Mucosa of gallbladder (tissue), 1 donor: ENCODE measurements at regions not wholly inside any gene's neighbourhood (a gene's known extent, or its start where the extent isn't known, plus 50 kb on each side); places are given as distances from the start of the nearest gene placed in this dataset.

Source experiments
- DNase-seq: peaks from one replicate; pipeline ENCODE4 v3.0.0-alpha.2; 2020; ENCODE audit warnings: low spot score
- donor health status: DM: no; HTN: no; CAD: no.

DNA sequence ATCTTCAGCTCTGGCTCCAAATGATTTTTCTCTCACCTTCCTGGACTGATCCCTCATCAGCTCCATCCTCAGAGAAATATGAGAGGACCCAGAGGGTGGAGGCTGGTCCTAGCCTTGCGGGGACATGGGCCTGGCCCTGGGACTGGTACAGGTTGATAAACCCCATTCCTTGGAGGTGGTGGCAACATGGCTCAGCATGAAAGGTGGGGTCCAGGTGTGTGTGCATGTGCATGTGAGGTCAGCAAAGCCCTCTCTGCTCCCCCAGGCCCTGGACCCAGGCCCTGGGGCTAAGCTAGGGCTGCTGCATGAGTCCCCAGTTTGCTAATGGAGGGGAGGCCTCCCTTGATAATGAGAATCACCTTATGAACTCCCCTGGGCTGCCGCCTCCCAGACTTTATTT, 363.1 kb downstream of the MATN1 start:
- DNase-seq = no peak

DNA sequence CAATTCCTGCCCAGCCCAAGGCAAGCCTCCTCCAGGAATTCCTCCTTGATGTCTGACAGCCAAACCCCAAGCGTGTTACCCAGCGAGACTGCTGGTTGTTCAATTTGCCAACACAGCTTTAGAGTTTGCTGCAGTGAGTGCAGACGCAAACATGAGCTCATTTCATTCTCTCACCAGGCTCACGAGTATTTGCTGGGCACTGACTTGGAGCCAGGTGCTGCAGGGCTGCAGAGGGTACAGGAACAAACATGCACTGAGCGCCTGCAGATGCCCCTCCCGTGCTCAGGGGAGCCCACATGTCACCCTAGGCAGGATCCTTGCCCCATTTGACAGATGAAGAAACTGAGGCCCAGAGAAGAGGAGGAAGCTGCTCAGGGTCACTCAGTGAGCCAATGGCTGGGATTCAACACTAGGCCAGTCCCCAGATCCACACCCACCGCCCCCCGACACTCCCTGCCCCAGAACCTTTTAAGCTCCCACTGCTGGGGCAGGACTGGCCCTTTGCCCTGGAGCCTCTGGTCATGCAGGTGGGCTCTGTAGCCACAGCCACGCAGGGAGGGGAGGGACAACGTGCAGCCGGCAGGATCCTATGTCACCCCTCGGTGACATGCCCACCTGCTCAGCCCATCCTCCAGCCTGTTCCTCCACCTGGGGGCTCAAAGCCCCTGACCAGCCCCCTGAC, 363.7 kb downstream of the MATN1 start:
- no peak for DNase-seq

DNA sequence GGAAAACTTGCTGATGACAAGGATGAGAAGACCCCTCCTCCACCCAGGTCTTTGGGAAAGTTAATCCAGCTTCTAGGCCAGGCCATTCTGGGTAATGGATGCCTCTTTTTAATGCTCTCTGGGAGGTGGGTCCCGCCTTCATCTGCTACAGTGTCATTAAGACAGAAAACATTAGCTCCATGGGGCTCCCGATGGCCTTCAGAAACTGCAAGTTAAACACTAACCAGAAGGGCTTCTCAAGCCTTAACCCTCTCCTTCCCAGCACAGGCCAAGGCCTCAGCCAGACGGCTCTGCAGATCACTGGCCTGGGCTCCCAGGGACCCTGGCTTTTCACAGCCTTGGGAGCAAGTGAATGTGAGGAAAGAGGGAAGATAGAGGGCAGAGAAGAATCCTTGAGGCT, 364.9 kb downstream of the MATN1 start:
- no peak for DNase-seq

DNA sequence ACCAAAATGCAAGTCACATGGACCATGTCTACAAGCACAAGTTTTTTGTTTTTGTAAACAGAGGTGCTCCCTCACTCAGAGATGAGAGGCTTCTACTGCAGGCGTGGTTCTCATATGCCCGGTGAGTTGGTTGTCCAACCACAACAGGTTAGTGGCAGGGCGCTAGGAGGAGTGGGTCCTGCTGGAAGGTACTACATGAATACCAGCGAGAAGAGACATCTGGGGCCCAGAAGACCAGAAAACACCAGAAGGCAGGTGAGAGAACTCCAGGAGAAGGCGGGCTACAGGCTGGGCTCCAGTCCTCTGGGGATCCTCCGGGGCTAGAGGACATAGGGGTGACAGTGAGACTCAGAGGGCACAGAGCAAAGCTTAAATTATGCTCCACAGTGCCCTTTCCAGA, 366.5 kb downstream of the MATN1 start:
- DNase-seq = no peak

DNA sequence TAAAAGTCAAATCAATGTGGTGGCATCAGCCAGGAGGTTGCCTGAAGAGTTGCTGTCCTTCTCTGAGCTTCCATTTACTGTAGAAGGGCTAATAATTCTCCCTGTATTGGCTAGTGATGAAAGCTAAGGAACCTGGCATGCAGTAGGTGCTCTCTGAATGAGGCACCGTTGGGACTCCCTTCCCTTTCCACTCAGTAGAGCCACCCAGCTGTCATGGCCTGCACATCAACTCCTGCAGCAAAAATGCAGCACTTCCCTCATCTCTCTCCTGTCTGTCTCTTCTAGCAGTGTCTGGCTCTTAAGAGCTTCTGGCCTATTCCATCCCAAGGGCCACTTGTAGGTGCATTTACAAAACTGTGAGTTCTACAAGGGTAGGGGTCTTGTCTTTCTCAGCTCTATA, 369.0 kb downstream of the MATN1 start:
- DNase-seq = no peak

DNA sequence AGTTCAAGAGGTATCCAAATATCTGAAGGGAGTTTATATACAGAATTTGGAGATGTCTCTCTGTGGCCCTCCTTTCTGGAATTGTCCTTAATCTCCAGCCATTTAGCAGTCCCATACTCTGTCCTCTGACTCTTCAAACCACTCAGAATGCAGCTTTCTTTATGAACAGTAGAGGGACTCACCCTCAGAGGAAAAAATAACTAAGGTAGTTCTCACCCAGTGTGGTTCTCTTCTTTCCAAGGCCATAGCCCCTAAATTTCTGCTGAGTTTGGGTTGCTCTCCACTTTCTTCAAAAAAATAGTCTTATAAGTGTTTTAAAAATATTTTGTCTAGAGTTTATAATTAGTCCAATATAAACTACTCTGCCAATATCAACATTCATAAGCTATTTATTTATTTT, 369.7 kb downstream of the MATN1 start:
- DNase-seq = no peak

DNA sequence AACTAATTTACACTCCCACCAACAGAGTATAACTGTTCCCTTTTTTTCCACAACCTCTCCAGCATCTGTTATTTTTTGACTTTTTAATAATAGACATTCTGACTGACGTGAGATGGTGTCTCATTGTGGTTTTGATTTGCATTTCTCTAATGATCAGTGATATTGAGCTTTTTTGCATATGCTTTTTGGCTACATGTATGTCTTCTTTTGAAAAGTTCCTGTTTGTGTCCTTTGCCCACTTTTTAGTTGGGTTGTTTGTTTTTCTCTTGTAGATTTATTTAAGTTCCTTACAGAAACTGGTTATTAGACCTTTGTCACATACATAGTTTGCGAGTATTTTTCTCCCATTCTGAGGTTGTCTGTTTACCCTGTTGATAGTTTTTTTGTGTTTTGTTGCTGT, 375.2 kb downstream of the MATN1 start:
- no peak for DNase-seq

DNA sequence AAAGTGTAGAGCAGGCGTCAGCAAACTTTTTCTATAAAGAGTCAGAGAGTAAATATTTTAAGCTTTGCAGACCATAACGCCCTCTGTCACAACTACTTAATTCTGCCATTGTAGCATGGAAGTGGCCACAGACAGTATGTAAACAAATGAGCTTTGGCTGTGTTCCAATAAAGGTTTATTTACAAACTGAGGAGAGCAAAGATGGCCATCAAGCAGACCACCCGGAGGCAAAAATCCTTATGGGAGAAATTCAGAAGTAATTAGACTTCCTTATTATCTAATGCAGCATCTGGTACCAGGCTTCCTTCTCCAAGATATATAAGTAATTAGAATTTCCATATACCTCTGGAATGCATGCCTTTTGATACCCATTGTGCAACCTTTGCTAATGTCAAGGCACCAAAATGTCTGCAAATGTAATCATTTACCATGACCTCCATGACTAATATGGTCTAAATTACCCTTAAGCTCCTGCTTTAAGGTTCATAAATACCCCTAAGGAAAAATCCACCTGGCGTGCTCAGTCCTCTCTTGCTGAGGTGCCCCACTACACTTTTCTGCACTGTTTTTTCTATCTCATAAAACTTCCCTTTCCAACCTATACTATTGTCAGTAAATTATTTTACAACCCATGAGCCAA, 377.8 kb downstream of the MATN1 start:
- DNase-seq = no peak

DNA sequence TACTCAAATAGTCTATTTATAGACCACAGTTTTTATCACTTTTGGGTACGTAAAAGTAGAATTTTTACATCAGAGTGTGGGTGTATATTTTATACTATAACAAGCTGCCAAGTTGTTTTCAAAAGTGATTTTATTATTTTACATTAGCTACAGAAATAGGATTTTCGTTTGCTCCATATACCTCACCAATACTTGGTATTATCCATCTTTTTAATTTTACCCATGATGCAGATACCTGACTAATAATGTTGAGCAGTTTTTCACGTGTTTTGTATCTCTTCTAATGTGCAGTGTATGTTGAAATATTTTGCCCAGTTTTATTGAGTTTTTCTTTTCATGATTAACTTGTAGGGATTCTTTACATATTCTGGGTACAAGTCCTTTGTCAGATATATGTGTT, 379.8 kb downstream of the MATN1 start:
- DNase-seq = no peak

DNA sequence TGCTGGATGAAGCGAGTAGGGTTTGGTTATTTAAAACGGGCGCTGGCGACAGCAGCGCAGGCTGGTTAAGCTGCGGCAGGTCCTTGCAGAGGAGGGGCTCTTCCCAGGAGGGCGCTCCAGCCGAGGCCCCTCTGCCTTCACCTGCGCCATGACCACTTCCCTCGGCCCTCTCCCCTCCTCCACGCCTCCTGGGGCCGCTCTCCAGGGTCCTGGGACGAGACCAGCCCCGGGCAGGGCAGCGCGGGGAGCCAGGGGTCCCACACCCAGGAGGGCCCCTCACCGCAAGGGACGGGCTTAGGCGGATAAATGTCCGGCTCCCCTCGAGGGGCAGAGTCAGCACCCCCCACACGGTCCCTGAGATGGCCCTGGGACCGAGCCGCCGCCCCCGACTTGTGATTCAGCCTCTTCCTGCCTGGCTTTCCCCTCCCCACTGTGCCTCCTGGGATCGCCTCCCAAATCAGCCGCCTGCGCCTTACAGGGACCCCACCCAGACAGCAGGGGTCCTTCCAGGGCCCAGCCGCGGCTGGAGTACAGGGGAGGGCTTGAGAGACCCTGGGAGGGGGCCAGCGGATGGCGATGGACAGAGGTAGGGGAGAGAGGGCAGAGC, 380.7 kb downstream of the MATN1 start:
- DNase-seq = no peak

DNA sequence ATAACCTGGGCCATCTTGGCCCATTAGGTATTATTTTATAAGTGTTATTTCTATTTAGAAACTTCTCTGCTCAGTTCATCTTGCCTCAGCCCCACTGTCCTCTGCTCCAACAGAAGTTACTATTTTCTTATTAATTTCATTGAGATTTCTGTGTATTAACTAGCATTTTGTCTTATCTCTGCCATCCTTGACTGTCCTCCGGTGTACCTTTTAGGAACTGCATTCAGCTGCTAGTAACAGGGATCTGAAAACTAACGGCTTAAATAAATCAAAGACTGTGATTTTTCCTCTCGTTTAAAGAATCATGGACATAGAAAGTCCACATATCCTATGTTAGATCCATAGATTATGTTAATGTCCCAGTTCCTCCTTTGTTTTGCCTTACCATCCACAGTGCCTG, 382.5 kb downstream of the MATN1 start:
- no peak for DNase-seq

DNA sequence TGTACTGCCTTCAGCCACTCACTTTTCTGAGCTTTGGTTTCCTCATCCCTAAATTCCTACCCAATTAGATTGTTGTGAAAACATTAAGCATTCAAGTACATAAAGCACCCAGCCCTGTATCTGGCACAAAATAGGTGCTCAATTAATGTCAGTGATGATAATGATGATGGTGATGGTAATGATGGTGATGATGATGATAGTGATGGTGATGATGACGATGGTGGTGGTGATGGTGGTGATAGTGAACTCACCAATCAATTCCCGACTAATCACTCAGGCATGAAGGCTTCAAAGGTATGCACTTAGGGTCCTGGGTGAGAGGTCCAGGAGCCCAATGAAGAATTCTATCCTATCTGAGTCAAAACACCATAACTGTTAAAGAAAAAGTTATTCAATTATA, 383.5 kb downstream of the MATN1 start:
- DNase-seq = no peak

DNA sequence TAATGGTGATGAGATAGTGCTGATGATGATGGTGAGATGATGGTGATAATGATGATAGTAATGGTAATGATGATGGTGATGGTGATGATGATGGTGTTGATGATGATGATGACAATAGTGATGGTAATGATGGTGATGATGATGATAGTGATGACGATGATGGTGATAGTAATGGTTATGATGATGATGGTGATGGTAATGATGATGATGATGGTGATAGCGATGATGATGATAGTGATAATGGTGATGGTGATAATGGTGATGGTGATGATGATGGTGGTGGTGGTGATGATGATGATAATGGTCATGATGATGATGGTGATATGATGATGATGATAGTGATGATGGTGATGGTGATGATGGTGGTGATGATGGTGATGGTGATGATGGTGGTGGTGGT, 384.6 kb downstream of the MATN1 start:
- no peak for DNase-seq

DNA sequence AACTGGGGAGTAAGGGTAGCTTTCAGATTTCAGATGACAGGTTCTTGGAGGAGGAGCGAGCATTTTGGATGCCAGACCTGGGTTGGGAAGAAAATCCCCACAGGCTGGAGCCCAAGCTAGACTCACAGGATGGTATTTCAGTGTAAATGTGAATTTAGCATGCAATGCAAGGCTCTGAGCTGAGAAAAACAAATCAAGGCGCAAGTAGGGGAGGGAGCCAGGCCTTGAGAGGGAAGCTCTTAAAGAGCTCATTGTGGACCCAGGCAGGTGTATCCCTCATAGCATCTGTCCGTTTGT, 386.1 kb downstream of the MATN1 start:
- DNase-seq = peak; percentile 5

DNA sequence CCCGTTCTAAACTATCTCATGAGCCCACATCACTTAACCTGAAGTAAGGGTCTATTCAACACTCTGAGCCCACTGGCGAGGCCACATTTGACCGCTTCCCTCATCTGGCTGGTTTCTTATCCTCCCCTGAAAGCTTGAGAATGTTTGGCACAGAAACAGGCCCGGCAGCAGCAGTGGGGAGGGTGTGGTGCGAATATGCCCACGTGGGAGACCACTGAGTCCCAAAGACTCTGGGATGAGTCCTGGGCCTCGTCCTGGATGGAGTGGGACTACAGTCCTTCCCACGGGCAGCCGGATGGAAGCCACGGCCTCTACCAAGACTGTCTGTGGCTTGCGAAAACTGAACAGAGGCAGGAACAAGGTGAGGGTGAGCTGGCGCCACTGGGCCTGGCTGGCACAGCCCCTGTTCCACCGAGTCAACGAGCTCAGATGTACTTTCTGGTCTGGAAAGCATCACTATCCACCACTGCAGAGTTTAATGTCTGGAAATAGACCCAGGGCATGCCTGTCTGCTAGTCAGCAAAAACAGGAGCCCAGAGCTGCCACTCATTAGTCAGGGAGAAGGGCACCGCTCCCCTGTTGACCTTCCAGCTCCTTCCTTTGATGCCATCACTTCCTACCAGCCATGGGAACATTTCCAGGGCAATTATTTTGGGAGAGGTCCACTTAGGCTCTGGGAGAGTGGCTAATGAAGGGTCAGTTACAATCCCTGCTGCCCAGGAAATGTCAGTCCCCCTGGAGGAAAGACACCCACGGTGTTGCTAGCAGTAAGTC, 386.6 kb downstream of the MATN1 start:
- peak; percentile 5 for DNase-seq

DNA sequence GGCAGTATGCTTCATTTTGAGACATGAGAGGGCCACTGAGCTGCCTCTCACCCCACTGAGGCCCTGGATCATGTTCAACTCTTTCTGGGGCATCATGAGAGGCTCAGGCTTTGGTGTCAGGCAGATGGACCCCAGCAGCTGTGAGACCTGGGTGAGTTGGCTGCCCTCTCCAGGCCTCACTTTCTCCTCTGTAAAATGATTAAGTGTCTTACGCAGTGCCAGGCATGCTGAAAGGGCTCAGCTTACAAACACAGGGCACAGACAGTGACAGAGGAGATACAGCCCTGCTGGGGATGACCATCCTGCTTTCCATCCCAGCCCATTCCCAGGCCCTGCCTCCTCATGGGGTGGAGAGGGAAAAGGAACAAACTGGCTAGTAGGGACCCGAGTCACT, 387.4 kb downstream of the MATN1 start:
- peak; percentile 5 for DNase-seq

DNA sequence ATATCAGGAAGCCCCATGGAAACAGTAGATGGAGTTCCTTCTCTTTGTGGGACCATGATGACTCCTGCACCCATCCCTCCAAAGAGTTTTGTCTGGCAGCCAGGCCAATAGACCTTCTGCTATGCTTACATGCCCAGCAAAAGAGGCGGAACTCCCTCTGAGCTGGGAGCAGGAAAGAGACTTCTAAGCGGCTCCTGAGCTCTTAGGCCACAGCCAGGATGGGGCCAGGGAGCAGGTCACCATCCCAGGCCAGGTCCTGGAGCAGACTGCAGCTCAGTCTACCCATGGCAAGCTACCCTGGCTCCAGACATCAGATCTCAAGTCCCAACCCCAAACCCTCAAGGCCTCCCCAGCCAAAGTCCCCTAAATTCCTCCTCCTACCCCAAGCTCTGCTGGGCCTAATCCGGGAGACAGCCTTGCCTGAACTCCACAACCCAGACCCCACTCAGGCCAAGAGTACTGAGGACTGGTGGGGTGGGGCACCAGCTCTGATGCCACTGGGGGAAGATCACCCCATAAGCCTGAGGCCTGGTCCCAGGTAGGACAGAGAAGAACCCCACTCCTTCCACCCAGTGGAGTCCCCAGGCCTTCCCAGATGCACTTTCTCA, 387.9 kb downstream of the MATN1 start:
- DNase-seq = peak; percentile 7

DNA sequence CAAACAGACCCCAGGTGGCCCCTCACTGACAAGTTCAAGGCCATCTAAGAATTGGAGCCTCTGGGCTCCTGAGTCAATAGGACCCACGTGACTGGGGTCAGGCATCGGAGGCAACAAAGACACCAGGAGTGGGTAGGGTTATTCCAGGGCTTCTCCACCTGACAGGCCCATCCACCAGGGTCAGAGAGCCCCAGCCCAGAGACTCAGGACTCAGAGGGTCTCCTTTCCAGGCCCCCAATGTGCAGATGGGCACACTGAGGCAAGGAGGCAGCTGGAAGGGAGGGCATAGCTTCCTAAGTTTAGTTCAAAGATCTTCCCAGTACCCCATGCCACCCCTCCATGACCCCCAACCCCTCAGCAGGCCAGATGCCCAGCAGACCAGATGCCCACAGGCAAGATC, 388.6 kb downstream of the MATN1 start:
- DNase-seq = peak; percentile 6

DNA sequence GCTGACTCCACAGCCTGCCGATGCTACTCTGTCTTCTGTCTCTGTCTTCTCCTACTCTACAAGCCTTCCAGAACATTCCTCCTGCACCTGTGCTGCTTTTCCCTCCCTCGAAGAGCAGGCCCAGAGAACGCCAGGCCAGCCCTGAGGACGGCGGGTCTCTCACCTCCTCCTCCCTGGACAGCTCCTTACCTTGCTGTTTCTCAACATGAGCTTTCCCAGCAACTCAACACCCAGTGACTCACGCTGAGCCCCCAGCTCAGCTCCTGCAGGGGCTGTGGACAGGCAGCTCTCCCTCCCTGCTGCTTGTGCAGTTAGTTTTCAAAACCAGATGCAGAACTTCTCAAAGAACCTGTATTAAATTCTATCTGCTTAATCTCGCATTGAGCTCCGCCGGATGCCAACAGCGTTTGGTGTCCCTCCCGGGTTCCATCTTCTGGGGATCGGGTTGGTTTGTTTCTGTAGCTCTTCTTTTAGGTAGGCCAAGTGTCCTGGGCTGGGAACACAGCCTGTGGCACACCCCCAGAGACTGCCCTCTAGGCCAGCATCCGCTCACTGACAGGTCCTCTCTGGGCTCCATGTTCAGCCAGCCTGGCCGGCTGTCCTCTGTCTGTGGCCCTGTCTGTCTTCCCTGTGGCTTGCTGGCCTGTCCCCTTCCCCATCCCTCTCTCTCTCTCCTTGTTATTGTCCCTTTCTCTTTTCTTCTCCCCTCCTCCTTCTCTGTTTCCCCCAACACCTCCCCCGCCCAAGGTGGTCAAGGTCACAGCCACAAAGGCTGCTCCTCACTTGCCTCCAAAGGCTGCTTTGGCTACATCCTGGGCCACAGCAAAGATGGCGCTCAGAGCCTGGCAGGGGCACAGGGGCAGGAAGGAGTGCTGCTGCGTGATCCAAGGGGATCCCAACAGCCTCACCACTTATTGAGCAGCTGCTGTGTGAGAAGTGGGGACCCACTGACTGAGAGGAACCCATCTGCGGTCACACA, 391.0 kb downstream of the MATN1 start:
- DNase-seq = peak; percentile 7

DNA sequence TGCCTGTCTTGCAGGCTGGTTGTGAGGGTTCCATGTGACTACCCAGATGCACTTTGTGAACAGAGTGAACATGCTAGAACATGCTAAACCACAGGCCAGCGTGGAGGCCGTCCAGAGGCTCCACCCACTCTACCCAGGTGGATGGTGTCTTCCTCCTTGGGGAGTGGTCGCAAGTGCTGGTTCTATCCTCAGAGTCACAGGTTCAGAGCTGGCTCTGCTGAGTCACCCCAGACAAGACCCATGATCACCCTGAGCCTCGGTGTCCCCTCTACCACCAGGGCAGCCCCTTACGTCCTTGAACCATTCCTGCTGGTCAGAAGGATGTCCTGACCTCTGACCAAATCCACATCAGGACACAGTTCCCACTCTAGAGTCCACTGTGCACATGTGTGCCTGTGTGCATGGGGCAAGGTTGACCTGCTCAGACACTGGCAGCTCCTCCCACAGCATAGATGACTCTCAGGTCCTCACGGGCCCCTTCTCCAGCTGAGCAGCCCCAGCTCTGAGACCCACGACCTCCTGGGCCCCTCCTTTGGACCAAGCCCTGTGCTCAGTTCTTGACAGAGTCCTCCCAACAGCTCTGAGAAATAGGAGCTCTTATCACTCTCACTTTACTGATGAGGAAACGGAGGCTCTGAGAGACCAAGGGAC, 391.8 kb downstream of the MATN1 start:
- DNase-seq = peak; percentile 5

DNA sequence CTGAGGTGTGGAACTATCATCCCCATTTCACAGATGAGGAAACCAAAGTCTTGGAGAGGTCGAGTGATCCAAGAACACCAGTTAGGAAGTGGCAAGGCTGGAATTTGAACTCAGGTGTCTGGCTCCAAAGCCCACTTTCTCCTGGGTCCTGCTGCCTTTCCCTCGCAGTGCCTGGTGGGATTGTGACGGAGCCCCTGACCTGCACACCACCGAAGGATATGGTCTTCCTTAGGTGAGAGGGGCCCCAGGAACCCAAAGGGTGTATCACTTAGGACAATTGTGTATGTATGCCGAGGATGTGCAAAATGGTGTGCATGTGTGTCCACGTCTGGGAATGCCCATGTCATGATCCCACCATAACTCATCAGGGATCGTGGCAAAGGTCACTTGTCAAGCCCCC, 392.7 kb downstream of the MATN1 start:
- DNase-seq = no peak
